Right atrium auricular region (tissue), 2 donors: ENCODE measurements at regions not wholly inside any gene's neighbourhood (a gene's known extent, or its start where the extent isn't known, plus 50 kb on each side); places are given as distances from the start of the nearest gene placed in this dataset.

Experiments used
- DNase-seq: peaks from one replicate; pipeline ENCODE4 v3.0.0-alpha.2; 2019; ENCODE audit warnings: low spot score
- H3K27ac ChIP-seq, 2 donors: fragments of 200-600 bp; sonication (generic); 1 replicate in 1 of 2; 2 replicates in 1 of 2; pipeline ENCODE4 v1.5.1; 2016 to 2019
- H3K27me3 ChIP-seq, 2 donors: fragments of 200-600 bp; sonication (generic); one replicate each; pipeline versions ENCODE4 v1.5.1 to v1.6.0; 2017 to 2019
- H3K36me3 ChIP-seq: fragments of 200-600 bp; sonication (generic); one replicate; pipeline ENCODE4 v1.5.1; 2016
- H3K4me1 ChIP-seq, 2 donors: fragments of 200-600 bp; sonication (generic); one replicate each; pipeline versions ENCODE4 v1.5.1 to v1.6.0; 2017 to 2019
- H3K4me3 ChIP-seq, 2 donors: fragments of 200-600 bp; sonication (generic); 1 replicate in 1 of 2; 2 replicates in 1 of 2; pipeline ENCODE4 v1.5.1; 2017 to 2019; ENCODE audit warnings: mild to moderate bottlenecking in 1 of 2, moderate library complexity in 1 of 2
- H3K9me3 ChIP-seq, 2 donors: fragments of 200-600 bp; sonication (generic); one replicate each; pipeline ENCODE4 v1.5.1; 2019
- TF ChIP-seq, protein P1 (sequence below), 2 donors: fragments of 200-600 bp; sonication (generic); IDR thresholded peaks; one replicate each; pipeline ENCODE4 v1.5.1; 2019; ENCODE audit warnings: antibody characterized with exemption in 2 of 2

- no peaks in the 10 kb centered on the region for H3K4me1 ChIP-seq
- TF ChIP-seq, protein P1, sequence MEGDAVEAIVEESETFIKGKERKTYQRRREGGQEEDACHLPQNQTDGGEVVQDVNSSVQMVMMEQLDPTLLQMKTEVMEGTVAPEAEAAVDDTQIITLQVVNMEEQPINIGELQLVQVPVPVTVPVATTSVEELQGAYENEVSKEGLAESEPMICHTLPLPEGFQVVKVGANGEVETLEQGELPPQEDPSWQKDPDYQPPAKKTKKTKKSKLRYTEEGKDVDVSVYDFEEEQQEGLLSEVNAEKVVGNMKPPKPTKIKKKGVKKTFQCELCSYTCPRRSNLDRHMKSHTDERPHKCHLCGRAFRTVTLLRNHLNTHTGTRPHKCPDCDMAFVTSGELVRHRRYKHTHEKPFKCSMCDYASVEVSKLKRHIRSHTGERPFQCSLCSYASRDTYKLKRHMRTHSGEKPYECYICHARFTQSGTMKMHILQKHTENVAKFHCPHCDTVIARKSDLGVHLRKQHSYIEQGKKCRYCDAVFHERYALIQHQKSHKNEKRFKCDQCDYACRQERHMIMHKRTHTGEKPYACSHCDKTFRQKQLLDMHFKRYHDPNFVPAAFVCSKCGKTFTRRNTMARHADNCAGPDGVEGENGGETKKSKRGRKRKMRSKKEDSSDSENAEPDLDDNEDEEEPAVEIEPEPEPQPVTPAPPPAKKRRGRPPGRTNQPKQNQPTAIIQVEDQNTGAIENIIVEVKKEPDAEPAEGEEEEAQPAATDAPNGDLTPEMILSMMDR (IDR thresholded peaks at IDR 0.05) = no peak
- no peaks in the 10 kb centered on the region for H3K27me3 ChIP-seq
- H3K9me3 ChIP-seq = no peaks in the 10 kb centered on the region
- H3K36me3 ChIP-seq = no peaks in the 10 kb centered on the region
- H3K27ac ChIP-seq = no peak overlapping the region
- DNase-seq = no peak
- H3K4me3 ChIP-seq = no peak overlapping the region
Observed at GRCh38 chr2:101568969-101569368, 94.1 kb upstream of the RFX8 start.

DNA sequence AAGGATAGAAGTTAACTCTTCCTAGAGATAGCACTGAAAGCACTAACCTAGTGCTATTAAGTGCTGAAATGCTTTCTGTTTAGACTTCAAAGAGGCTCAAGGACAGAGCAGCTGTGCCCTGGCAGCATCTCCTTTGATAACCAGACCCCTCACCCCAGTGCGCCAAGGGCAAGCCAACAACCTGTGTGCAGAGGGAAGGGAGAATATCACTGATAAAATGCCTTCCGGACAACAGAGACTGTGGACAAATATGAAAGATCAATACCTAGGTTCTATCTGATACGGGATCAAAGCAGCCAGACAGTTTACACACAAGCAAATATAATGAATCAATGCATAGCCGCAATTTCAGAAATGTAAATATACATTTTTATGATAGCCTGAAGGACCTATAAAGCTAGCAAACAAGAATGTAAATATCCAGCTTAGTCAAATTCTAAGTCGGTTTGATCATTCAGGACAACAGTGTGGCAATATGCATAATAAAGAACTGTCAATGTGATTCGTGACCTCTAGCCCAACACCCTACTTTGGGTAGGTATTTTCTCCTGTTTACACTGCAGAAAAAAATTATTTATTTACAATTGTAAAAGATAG is 91.8 kb upstream of the RFX8 start:
- Histone ChIP-seq H3K36me3 (no peaks in the 10 kb centered on the region), H3K4me3 (no peak overlapping the region), H3K27ac (no peak overlapping the region), H3K9me3 (no peaks in the 10 kb centered on the region), H3K4me1 (no peaks in the 10 kb centered on the region), H3K27me3 (no peaks in the 10 kb centered on the region)
- no peak for DNase-seq
- TF ChIP-seq, protein P1 (IDR thresholded peaks at IDR 0.05) = no peak

- H3K4me1 ChIP-seq = peaks cover 0 to 13% of the 10 kb centered on the region in 2 donors
- TF ChIP-seq, protein P1 (IDR thresholded peaks at IDR 0.05) = no peak
- H3K27me3 ChIP-seq = no peaks in the 10 kb centered on the region
Observed at GRCh38 chr2:101563849-101564248, 88.9 kb upstream of the RFX8 start.

GRCh38 chr2:101560780-101561315 is 85.9 kb upstream of the RFX8 start:
- Histone ChIP-seq H3K4me3 (no peak overlapping the region), H3K27ac (no peak overlapping the region), H3K36me3 (no peaks in the 10 kb centered on the region), H3K4me1 (peaks cover 0 to 20% of the 10 kb centered on the region in 2 donors), H3K27me3 (no peaks in the 10 kb centered on the region), H3K9me3 (no peaks in the 10 kb centered on the region)
- no peak for DNase-seq
- TF ChIP-seq, protein P1 (IDR thresholded peaks at IDR 0.05) = no peak

More at GRCh38 chr2:101563849-101564248, 88.9 kb upstream of the RFX8 start:
- Histone ChIP-seq H3K36me3 (no peaks in the 10 kb centered on the region), H3K9me3 (no peaks in the 10 kb centered on the region), H3K27ac (no peak overlapping the region), H3K4me3 (no peak overlapping the region)
- DNase-seq = no peak

DNA sequence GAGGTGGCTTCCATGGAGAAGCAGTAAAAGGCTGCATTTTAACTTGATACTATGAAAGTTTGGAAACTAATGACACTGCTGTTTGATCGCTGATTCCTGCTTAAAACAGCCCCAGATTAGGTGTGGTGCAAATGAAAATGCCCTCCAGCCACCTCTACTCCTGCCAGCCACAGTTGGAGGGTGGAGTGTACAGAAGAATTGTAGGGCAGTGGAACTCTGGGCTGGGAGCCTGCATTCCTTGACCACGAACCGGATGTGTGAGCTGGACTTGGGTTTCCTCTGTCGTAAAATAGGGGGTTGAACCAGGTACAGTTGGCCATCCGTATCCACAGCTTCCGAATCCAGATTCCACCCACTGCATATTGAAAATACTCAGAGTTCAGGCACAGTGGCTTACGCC is 84.6 kb upstream of the RFX8 start:
- TF ChIP-seq, protein P1 (IDR thresholded peaks at IDR 0.05) = no peak
- Histone ChIP-seq H3K36me3 (no peaks in the 10 kb centered on the region), H3K27ac (peak overlapping the region; percentile 69 to 87), H3K27me3 (no peaks in the 10 kb centered on the region), H3K9me3 (no peaks in the 10 kb centered on the region), H3K4me1 (peaks cover 0 to 20% of the 10 kb centered on the region in 2 donors), H3K4me3 (no peak overlapping the region)
- no peak for DNase-seq
